Muscle layer of duodenum (tissue), 2 donors: ENCODE measurements at regions not wholly inside any gene's neighbourhood (a gene's known extent, or its start where the extent isn't known, plus 50 kb on each side); places are given as distances from the start of the nearest gene placed in this dataset.
A peak's percentile ranks its signal among the peaks of the same experiment; 100 is the strongest.

Experiments used
- H3K27ac ChIP-seq: one replicate; pipeline ENCODE4 v1.7.0; 2013; ENCODE audit warnings: mild to moderate bottlenecking, low read length
- H3K27me3 ChIP-seq: one replicate; pipeline ENCODE4 v1.7.0; 2013; ENCODE audit warnings: low read depth, mild to moderate bottlenecking, control low read depth, low read length
- H3K36me3 ChIP-seq, 2 donors: one replicate each; pipeline ENCODE4 v1.7.0; 2013; ENCODE audit warnings: low read length in 2 of 2, control low read depth in 1 of 2, mild to moderate bottlenecking in 1 of 2; ENCODE audit not compliant: insufficient read depth in 2 of 2, control insufficient read depth in 1 of 2
- H3K4me1 ChIP-seq, 2 donors: one replicate each; pipeline ENCODE4 v1.7.0; 2013; ENCODE audit warnings: low read length in 2 of 2, mild to moderate bottlenecking in 2 of 2, control low read depth in 1 of 2, moderate library complexity in 1 of 2; ENCODE audit not compliant: insufficient read depth in 2 of 2, control insufficient read depth in 1 of 2
- H3K4me3 ChIP-seq, 2 donors: one replicate each; pipeline ENCODE4 v1.7.0; 2013; ENCODE audit warnings: low read length in 2 of 2, low read depth in 1 of 2, mild to moderate bottlenecking in 1 of 2
- H3K9me3 ChIP-seq, 2 donors: one replicate each; pipeline ENCODE4 v1.7.0; 2013; ENCODE audit warnings: low read length in 2 of 2, control low read depth in 1 of 2, mild to moderate bottlenecking in 1 of 2; ENCODE audit not compliant: control insufficient read depth in 1 of 2
- donor health status: healthy.

DNA sequence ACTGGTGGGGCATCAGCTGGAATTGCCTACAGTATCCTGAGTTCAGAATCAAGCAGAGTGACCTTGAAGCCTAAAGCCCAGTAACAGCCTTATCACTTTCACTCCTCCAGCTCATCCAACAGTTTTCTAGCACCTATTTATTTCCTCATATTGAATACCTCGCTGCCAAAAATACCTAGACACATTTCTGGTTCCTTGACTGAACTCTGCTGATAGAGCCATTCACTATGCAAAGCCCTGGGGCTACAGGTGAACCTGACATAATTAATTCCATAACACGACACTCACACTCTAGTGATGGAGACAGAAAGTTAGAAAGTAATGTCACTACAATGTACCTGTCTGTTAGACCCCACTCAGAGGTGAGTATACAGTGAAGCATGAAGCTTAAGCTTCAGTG is 149.0 kb upstream of the STX18 start:
- Histone ChIP-seq H3K27me3 (no peaks in the 10 kb centered on the region), H3K9me3 (no peaks in the 10 kb centered on the region), H3K4me3 (no peak overlapping the region), H3K27ac (no peak overlapping the region), H3K36me3 (no peaks in the 10 kb centered on the region), H3K4me1 (peaks cover 0 to 8% of the 10 kb centered on the region in 2 donors)

DNA sequence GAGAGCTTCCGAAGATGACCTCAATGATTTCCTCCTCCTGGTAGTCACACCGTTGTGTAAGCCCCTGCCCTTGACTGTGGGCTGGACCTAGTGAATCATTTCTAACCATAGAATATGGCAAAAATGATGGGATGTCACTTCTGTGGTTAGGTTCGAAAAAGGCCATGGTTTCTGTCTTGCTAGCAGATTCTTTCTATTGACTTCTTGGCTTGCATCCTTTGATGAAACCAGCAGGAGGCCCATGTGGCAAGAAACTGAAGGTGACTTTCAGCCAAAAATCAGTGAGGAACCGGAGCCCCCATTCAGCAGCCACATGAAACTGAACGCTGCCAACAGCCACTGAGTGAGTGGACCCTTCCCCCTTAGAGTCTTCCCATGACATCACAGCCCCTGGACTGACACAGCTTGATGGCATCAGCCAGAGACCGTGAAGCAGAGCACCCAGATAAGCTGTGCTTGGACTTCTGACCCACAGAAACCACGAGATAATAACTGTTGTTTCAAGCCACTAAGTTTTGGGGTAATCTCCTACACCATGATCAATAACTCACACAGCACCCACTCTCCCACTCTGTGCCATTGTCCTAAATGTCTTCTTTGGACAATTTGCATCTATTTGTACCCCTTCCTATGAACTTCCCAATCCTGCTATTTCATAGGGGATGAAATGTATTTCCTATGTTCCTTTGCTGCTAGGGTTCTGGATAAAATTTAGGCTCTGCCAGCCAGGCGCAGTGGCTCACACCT is 148.0 kb upstream of the STX18 start:
- Histone ChIP-seq H3K27ac (no peak overlapping the region), H3K9me3 (no peaks in the 10 kb centered on the region), H3K27me3 (no peaks in the 10 kb centered on the region), H3K36me3 (no peaks in the 10 kb centered on the region), H3K4me3 (no peak overlapping the region), H3K4me1 (peaks cover 0 to 7% of the 10 kb centered on the region in 2 donors)

DNA sequence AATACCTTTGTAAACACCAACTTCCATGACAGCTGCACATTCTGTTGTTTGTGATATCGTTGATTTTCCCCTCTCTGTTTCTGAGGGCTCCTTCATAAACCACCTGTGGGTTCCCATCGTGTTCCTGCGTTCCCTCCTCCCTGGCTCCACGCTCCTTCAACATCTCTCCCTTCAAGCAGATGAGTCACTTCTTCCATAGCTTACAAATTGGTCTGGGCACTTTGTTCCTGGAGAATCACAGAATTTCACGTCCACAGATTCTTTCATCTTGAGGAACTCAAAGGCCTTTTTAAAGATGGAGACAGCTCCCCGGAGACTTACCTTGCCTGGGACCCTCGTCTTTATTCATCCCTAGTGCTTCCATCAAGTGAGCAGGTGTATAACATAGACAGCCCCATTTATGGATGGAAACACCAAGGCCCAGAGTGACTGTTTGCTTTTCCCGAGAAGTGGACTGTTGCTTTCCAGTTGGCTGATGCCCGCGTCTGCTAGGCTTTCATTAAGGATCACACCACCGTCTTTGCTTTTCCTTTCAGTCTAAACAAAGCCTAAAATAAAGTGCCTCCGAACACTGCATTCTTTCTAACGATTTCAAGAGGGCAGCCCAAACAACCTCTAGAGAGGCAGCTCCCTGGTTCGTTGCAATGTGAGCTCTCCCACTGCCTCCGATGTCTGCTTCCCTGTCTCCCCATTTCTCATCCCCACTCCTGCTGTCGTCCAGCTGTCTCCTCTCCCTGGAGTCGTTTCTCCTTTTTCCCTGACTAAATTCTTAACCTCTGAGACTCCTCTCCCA is 146.3 kb upstream of the STX18 start:
- Histone ChIP-seq H3K9me3 (no peaks in the 10 kb centered on the region), H3K36me3 (no peaks in the 10 kb centered on the region), H3K4me1 (no peaks in the 10 kb centered on the region), H3K27me3 (no peaks in the 10 kb centered on the region), H3K4me3 (no peak overlapping the region), H3K27ac (no peak overlapping the region)

DNA sequence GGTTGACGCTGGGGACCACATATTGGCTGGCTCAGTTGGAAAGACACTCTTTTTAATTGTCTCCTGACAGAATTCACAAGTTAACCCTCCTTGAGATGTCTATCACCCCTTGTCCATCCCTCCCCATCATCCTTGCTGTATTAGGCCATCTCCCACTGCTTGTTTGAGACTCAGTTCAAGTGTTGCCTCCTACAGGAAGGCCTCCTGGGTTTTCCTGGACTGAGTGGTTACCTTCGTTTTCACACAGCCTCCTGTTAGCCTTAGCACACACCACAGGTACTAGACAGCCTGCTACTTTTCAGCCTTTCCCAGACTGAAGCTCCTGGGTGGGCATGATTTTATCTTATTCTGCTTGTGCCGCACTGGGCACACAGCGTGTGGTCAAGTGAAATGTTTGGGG is 145.3 kb upstream of the STX18 start:
- Histone ChIP-seq H3K27ac (no peak overlapping the region), H3K27me3 (no peaks in the 10 kb centered on the region), H3K36me3 (no peaks in the 10 kb centered on the region), H3K4me3 (no peak overlapping the region), H3K9me3 (no peaks in the 10 kb centered on the region), H3K4me1 (no peaks in the 10 kb centered on the region)

- H3K36me3 ChIP-seq, result no peaks in the 10 kb centered on the region
- no peak overlapping the region for H3K27ac ChIP-seq
- no peak overlapping the region for H3K4me3 ChIP-seq
- no peaks in the 10 kb centered on the region for H3K4me1 ChIP-seq
- no peaks in the 10 kb centered on the region for H3K9me3 ChIP-seq
- no peaks in the 10 kb centered on the region for H3K27me3 ChIP-seq
Observed at GRCh38 chr4:4685810-4686795, 144.3 kb upstream of the STX18 start.

GRCh38 chr4:4681653-4682052 is 139.8 kb upstream of the STX18 start:
- no peaks in the 10 kb centered on the region for H3K36me3 ChIP-seq
- no peak overlapping the region for H3K4me3 ChIP-seq
- H3K4me1 ChIP-seq, result peaks cover 0 to 5% of the 10 kb centered on the region in 2 donors
- no peak overlapping the region for H3K27ac ChIP-seq
- H3K9me3 ChIP-seq, result no peaks in the 10 kb centered on the region
- no peaks in the 10 kb centered on the region for H3K27me3 ChIP-seq

DNA sequence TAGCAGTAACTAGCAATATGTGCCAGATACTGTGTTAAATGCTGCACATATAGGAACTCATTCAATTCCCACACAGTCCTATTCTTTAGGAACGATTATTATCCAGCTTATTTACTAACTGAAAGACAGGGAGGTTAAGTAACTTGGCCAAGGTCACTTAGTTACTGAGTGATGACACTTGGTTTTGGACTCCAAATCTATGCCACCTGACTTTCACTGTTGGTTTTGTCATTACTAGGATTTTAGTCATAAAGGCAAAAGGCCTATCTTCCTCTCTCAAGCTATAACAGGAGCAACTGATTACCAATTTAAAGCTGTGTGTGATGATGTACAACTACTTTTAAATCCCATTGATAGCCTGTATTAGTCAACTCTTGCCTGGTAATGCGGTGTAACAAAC is 138.9 kb upstream of the STX18 start:
- Histone ChIP-seq H3K36me3 (no peaks in the 10 kb centered on the region), H3K27ac (no peak overlapping the region), H3K9me3 (no peaks in the 10 kb centered on the region), H3K4me3 (no peak overlapping the region), H3K27me3 (no peaks in the 10 kb centered on the region), H3K4me1 (peaks cover 0 to 5% of the 10 kb centered on the region in 2 donors)

- no peaks in the 10 kb centered on the region for H3K36me3 ChIP-seq
- H3K4me3 ChIP-seq, result no peak overlapping the region
- H3K4me1 ChIP-seq, result peaks cover 0 to 5% of the 10 kb centered on the region in 2 donors
- no peak overlapping the region for H3K27ac ChIP-seq
- H3K27me3 ChIP-seq, result no peaks in the 10 kb centered on the region
- H3K9me3 ChIP-seq, result no peaks in the 10 kb centered on the region
Observed at GRCh38 chr4:4680243-4680642, 138.4 kb upstream of the STX18 start.

DNA sequence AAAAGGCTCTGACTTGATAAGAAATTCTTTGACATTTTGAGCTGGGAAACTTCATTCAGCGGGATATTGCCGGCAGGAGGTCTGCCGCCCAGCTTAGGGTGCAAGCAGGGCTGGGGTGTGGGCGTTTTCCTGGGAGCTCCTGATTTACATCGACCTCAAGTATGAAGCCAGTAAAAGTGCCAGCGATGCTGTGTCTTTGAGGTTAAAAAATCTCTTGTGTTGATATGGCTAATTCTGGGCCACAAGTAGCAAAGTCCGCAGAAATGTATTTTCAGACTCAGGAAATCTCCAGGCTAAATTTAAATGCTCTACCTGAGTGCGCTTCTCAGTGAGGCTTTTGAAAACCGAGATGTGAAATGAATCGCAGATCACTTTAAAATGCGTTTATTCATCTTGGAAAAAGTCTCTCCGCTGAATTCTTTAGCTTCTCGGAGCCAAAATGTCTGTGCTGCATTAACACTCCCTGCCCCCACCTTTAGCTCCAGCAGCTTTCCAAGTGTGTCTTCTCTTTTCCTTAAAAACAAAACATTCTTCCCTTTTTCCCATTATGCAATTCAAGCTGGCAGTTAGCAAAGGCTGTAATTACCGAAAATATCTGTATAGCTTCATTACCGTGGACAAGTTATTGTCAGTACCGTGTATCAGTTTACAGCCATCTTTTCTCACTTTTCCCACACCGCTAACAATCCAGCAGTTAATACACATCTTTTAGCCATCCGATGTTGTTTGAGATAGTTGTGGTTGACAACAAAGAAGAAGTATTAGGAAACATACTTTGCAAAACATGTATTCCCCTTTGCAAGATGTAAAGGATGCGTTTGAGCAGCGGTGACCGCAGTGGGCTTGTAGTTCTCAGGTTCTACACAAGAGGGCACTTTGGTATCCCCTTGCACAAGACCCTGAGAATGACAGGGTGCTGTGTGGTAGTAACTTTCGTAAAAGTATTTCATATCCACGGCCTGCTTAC is 136.0 kb upstream of the STX18 start:
- Histone ChIP-seq H3K27ac (no peak overlapping the region), H3K9me3 (no peaks in the 10 kb centered on the region), H3K36me3 (no peaks in the 10 kb centered on the region), H3K27me3 (no peaks in the 10 kb centered on the region), H3K4me3 (peak overlapping the region; percentile 4 to 24), H3K4me1 (peaks cover 0 to 5% of the 10 kb centered on the region in 2 donors)

GRCh38 chr4:4675641-4676040 is 133.8 kb upstream of the STX18 start:
- Histone ChIP-seq H3K9me3 (no peaks in the 10 kb centered on the region), H3K4me1 (peaks cover 0 to 5% of the 10 kb centered on the region in 2 donors), H3K27ac (no peak overlapping the region), H3K4me3 (no peak overlapping the region), H3K27me3 (no peaks in the 10 kb centered on the region), H3K36me3 (no peaks in the 10 kb centered on the region)
